Neural progenitor cell (in vitro differentiated cells): ENCODE measurements at regions not wholly inside any gene's neighbourhood (a gene's known extent, or its start where the extent isn't known, plus 50 kb on each side); places are given as distances from the start of the nearest gene placed in this dataset.
A peak's percentile ranks its signal among the peaks of the same experiment; 100 is the strongest.

Experiments used
- DNase-seq: peaks from one replicate; pipeline ENCODE4 v3.0.0-alpha.2; 2016; ENCODE audit warnings: low spot score
- H2AFZ ChIP-seq: fragments of 200-600 bp; sonication (generic); replicated peaks from 2 replicates; pipeline ENCODE4 v1.6.1; 2016; ENCODE audit warnings: antibody characterized with exemption
- H3F3A ChIP-seq: fragments of 200-600 bp; sonication (generic); 2 replicates; pipeline ENCODE4 v1.6.1; 2016; ENCODE audit warnings: antibody characterized with exemption, low read depth
- H3K27ac ChIP-seq: fragments of 200-600 bp; sonication (generic); 2 replicates; pipeline ENCODE4 v1.5.1; 2016; ENCODE audit warnings: mild to moderate bottlenecking
- H3K27me3 ChIP-seq: fragments of 200-600 bp; sonication (generic); 2 replicates; pipeline ENCODE4 v1.6.1; 2016; ENCODE audit warnings: mild to moderate bottlenecking, moderate library complexity
- H3K36me3 ChIP-seq: fragments of 200-600 bp; sonication (generic); 2 replicates; pipeline ENCODE4 v1.5.1; 2016
- H3K4me1 ChIP-seq: fragments of 200-600 bp; sonication (generic); 2 replicates; pipeline ENCODE4 v1.6.1; 2016; ENCODE audit warnings: mixed run types
- H3K4me2 ChIP-seq: fragments of 200-600 bp; sonication (generic); 2 replicates; pipeline ENCODE4 v1.6.1; 2016
- H3K4me3 ChIP-seq: fragments of 200-600 bp; sonication (generic); 2 replicates; pipeline ENCODE4 v1.5.1; 2016
- H3K79me2 ChIP-seq: fragments of 200-600 bp; sonication (generic); 2 replicates; pipeline ENCODE4 v1.6.1; 2016; ENCODE audit warnings: low read depth
- H3K9ac ChIP-seq: fragments of 200-600 bp; sonication (generic); 2 replicates; pipeline ENCODE4 v1.6.1; 2016
- H3K9me3 ChIP-seq: fragments of 200-600 bp; sonication (generic); 2 replicates; pipeline ENCODE4 v1.5.1; 2016; ENCODE audit warnings: low read depth
- H4K20me1 ChIP-seq: fragments of 200-600 bp; sonication (generic); 2 replicates; pipeline ENCODE4 v1.6.1; 2016; ENCODE audit warnings: low read depth
- H3K27ac Mint-ChIP-seq: 3 replicates; pipeline ENCODE4 v1.8.0; 2021; ENCODE audit warnings: mixed read lengths
- H3K27me3 Mint-ChIP-seq: 2 replicates; pipeline ENCODE4 v1.8.0; 2022; ENCODE audit warnings: low read depth, mild to moderate bottlenecking, inconsistent platforms, moderate library complexity, mixed read lengths; ENCODE audit not compliant: insufficient read depth
- H3K36me3 Mint-ChIP-seq: 3 replicates; pipeline ENCODE4 v1.8.0; 2021; ENCODE audit warnings: mixed read lengths
- H3K4me1 Mint-ChIP-seq: 3 replicates; pipeline ENCODE4 v1.8.0; 2021; ENCODE audit warnings: mixed read lengths
- H3K4me3 Mint-ChIP-seq: 3 replicates; pipeline ENCODE4 v1.8.0; 2021; ENCODE audit warnings: mild to moderate bottlenecking, moderate library complexity, mixed read lengths
- H3K9me3 Mint-ChIP-seq: 3 replicates; pipeline ENCODE4 v1.8.0; 2020; ENCODE audit warnings: mixed read lengths
- CTCF ChIP-seq: fragments of 200-600 bp; sonication (generic); IDR thresholded peaks from 2 replicates; pipeline ENCODE4 v1.5.1; 2017; ENCODE audit warnings: antibody characterized with exemption, mild to moderate bottlenecking
- EZH2 ChIP-seq: fragments of 200-600 bp; sonication (generic); IDR thresholded peaks from 2 replicates; pipeline ENCODE4 v1.6.1; 2017; ENCODE audit warnings: antibody characterized with exemption, mild to moderate bottlenecking, moderate library complexity
- EZH2phosphoT487 ChIP-seq: fragments of 200-600 bp; sonication (generic); IDR thresholded peaks from 2 replicates; pipeline ENCODE4 v1.6.1; 2017; ENCODE audit warnings: antibody characterized with exemption

- Mint-ChIP-seq H3K9me3 (no peaks in the 10 kb centered on the region), H3K4me1 (no peaks in the 10 kb centered on the region), H3K27me3 (no peaks in the 10 kb centered on the region), H3K27ac (no peak overlapping the region), H3K4me3 (no peak overlapping the region), H3K36me3 (no peaks in the 10 kb centered on the region)
- no peak overlapping the region for H3K27ac ChIP-seq
- H3F3A ChIP-seq = no peaks in the 10 kb centered on the region
- H4K20me1 ChIP-seq = no peaks in the 10 kb centered on the region
- H2AFZ ChIP-seq = no peak overlapping the region
- H3K79me2 ChIP-seq = no peaks in the 10 kb centered on the region
- DNase-seq = peak; percentile 49
- no peak overlapping the region for H3K4me3 ChIP-seq
- H3K27me3 ChIP-seq = no peaks in the 10 kb centered on the region
- no peak overlapping the region for H3K4me2 ChIP-seq
- no peaks in the 10 kb centered on the region for H3K9me3 ChIP-seq
- no peaks in the 10 kb centered on the region for H3K4me1 ChIP-seq
- no peaks in the 10 kb centered on the region for H3K36me3 ChIP-seq
- H3K9ac ChIP-seq = no peak overlapping the region
- TF ChIP-seq EZH2phosphoT487 (no peak), CTCF (peak; percentile 67)
Measured at GRCh38 chr5:100479079-100479688, 56.0 kb upstream of the FAM174A start.

DNA sequence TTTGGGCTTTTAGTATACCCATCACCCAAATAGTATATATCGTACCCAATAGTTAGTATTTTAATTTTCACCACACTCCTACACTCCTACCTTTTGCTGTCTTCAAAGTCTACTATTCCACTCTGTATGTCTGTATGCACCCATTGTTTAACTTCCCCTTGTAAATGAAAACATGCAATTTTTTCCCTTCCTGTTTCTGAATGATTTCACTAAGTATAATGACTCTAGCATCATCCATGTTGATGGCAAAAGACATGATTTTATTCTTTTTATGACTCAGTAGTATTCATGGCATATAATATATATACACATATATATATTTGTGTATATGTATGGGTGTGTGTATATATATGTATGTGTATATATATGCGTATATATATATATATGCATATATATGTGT lies 63.1 kb upstream of the FAM174A start:
- H3K36me3 ChIP-seq = no peaks in the 10 kb centered on the region
- H3F3A ChIP-seq = no peaks in the 10 kb centered on the region
- H3K4me1 Mint-ChIP-seq = no peaks in the 10 kb centered on the region
- H4K20me1 ChIP-seq = no peaks in the 10 kb centered on the region
- no peak for TF ChIP-seq EZH2phosphoT487
- TF ChIP-seq EZH2 = no peak
- TF ChIP-seq CTCF = no peak
- H3K27me3 Mint-ChIP-seq = no peaks in the 10 kb centered on the region
- no peak overlapping the region for H2AFZ ChIP-seq
- H3K9ac ChIP-seq = no peak overlapping the region
- H3K4me2 ChIP-seq = no peak overlapping the region
- H3K9me3 Mint-ChIP-seq = no peaks in the 10 kb centered on the region
- H3K27me3 ChIP-seq = no peaks in the 10 kb centered on the region
- no peak overlapping the region for H3K27ac Mint-ChIP-seq
- no peak overlapping the region for H3K27ac ChIP-seq
- no peaks in the 10 kb centered on the region for H3K79me2 ChIP-seq
- no peak overlapping the region for H3K4me3 ChIP-seq
- no peaks in the 10 kb centered on the region for H3K36me3 Mint-ChIP-seq
- H3K9me3 ChIP-seq = no peaks in the 10 kb centered on the region
- DNase-seq = no peak
- H3K4me3 Mint-ChIP-seq = no peak overlapping the region
- H3K4me1 ChIP-seq = no peaks in the 10 kb centered on the region

- H3F3A ChIP-seq = no peaks in the 10 kb centered on the region
- no peak overlapping the region for H3K4me3 ChIP-seq
- H3K9me3 ChIP-seq = no peaks in the 10 kb centered on the region
- no peaks in the 10 kb centered on the region for H3K4me1 ChIP-seq
- no peaks in the 10 kb centered on the region for H3K27me3 Mint-ChIP-seq
- H4K20me1 ChIP-seq = no peaks in the 10 kb centered on the region
- H3K9me3 Mint-ChIP-seq = no peaks in the 10 kb centered on the region
- no peak overlapping the region for H3K27ac ChIP-seq
- DNase-seq = no peak
- H3K27ac Mint-ChIP-seq = no peak overlapping the region
- TF ChIP-seq EZH2 (no peak), EZH2phosphoT487 (no peak), CTCF (no peak)
- no peaks in the 10 kb centered on the region for H3K36me3 Mint-ChIP-seq
- H3K27me3 ChIP-seq = no peaks in the 10 kb centered on the region
- no peaks in the 10 kb centered on the region for H3K79me2 ChIP-seq
- no peak overlapping the region for H2AFZ ChIP-seq
- no peak overlapping the region for H3K4me3 Mint-ChIP-seq
- no peak overlapping the region for H3K4me2 ChIP-seq
- H3K9ac ChIP-seq = no peak overlapping the region
- H3K4me1 Mint-ChIP-seq = no peaks in the 10 kb centered on the region
- no peaks in the 10 kb centered on the region for H3K36me3 ChIP-seq
Measured at GRCh38 chr5:100469767-100470166, 65.4 kb upstream of the FAM174A start.
